ENCODE measurements at regions not wholly inside any gene's neighbourhood (a gene's known extent, or its start where the extent isn't known, plus 50 kb on each side); places are given as distances from the start of the nearest gene placed in this dataset.

DNA sequence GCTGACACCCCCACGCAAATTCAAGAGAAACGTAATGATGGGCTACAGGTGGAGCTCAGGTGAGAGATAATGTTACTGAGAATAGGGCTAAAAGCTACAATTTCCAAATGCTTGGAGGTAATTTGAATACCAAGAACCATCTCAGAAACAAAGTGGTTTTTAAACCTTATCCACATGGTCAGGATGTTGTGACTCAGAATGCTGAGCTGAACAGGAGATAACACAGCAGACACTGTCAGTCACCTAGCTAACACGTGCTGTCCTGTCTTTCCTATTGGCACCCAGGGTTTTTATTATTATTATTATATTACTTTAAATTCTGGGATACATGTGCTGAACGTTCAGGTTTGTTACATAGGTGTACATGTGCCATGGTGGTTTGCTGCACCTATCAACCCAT is 233.0 kb upstream of the MAF start:
- no peak for DNase-seq (ENCODE audit: low read depth)

GRCh38 chr16:79826732-79827475 is 226.4 kb upstream of the MAF start:
- no peak for DNase-seq (ENCODE audit: low read depth)

DNA sequence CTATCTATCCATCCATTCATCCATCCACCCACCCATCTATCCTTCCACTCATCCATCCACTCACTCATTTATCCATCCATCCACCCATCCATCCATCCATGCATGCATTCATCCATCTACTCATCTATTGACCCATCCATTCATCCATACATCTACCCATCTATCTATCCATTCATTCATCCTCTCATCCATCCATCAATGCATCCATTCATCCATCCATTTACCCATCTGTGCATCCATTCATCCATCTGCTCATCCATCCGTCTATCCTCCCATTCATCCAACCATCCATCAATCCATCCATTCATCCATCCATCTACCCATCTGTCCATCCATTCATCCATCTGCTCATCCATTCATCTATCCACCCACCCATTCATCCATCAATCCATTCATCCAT is 224.5 kb upstream of the MAF start:
- DNase-seq (ENCODE audit: low read depth) = no peak

DNA sequence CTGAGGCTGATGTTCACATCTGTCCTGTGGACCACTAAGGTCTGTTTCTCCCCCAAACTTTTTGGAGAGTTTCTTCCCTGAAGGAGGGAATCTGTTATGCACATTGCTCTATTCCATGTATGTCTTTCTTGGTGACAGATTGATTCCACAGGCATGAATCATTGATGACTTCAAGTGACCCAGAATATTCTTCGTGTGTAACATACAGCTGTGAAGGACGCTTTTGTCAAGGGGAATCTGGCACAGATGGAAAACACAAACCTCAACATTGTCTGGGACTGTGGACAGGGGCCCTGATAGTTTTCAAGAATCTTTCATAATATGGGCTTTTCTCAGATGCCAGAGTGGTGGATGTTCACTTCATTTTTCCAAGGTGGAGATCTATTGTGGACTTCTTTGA is 223.1 kb upstream of the MAF start:
- DNase-seq (ENCODE audit: low read depth) = no peak

DNA sequence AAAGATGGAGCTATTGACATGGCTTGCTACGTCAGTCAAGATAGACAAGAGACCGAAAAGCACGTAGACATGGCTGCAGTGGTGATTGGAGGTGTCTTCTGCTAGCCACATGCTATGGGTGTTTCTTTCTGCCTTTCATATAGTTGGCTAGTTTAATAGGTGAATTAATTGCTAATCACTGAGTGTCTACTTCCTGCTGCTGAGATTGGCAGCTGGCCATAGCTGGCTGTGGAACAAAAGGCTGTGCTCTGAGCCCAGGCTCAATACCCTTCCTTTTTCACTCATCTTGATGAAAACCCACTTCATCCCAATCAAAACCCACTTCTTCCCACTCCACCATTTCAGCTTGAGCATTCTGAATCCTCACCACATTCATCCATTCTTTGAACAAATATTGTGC is 221.4 kb upstream of the MAF start:
- DNase-seq (ENCODE audit: low read depth) = no peak

- DNase-seq (ENCODE audit: low read depth) = no peak
Measured at GRCh38 chr16:79816081-79816497, 215.6 kb upstream of the MAF start.

GRCh38 chr16:79815049-79815448 is 214.5 kb upstream of the MAF start:
- no peak for DNase-seq (ENCODE audit: low read depth)

DNA sequence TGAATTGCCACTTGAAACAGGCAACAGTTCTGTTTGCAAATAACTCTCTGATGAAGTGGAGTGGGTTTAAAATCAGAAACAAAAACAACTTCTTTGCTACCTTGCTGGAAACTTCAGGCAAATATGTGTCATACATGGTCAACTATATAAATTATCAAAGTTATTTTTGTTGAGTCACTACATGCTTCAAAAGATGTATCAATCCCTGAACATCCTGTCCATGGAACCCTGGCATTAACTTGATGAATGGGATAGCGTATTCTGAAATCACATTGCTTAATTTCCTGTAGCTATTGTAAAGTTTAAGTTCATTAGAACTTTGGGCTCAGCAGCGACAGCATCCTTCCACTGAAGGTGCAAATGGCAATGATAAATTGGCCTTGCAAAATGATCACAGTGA is 213.6 kb upstream of the MAF start:
- no peak for DNase-seq (ENCODE audit: low read depth)

- DNase-seq (ENCODE audit: low read depth) = no peak
Measured at GRCh38 chr16:79811541-79811940, 211.0 kb upstream of the MAF start.

DNA sequence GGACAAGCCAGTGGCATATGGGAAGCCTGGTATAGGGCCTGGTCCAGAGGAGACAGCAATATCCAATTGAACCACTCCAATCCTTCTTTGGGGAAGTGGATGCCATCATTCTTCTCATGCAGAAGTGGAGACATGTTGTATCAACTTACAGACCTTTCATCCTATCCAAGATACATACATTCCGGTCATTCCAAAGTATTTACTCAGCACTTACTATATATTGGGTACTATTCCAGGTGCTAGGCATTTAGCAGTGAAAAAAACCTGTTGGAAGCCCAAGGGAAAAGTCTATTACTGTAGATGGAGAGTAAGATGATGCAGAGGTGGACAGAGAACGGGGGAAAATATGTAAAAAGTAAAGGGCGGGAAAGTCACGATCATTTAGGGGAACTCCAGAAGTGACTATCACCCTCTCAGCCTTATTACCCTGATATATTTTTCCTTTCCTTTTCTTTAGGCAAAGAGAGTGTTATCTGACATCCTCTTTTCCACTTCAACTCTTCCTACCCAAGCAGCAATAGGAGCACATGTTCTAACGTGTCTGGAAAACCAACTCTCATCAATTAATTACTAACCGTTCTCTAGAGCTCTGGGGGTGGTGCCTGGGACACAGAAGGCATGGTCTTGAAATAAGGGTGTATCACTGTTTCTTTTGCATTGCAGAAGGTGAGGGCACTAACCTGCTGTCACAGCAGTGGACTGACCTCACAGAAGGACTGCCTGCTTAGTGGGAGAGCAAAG is 210.1 kb upstream of the MAF start:
- no peak for DNase-seq (ENCODE audit: low read depth)

DNA sequence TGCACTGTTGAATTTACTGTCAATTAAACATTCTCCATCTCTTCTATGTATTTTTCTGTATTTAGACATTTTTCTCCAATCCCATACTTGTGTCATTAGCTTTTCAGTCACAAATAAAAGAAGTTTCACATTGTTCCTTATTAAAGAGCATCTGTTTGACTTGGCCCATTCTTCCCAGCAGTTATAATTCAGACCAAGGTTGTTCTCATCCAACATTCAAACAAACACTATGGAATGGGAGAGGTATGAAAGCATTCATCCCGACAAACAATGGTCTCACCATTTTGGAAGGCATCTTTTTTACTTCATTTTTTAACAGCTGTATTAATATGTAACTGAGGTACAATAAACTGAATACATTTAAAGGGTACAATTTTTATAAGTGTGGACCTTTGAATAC is 208.8 kb upstream of the MAF start:
- DNase-seq (ENCODE audit: low read depth) = no peak

DNA sequence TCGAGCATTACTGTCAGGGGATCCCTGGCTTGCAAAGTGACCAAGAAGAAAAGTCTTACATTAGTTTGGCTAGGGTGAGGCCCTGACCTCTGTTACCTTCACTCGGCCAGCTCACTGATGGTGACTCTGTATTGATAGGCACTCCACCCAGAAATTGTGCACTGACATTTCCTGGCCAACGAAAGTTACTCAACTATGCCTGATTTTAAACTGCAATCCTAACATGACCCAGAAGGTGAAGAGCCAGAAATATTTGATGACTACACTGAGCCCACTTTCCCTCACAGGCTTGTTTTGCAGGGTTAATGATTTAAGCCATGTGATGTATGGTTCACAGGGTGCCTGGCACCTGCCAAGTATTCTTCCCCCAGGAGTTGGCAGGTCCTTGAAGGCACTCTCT is 208.2 kb upstream of the MAF start:
- no peak for DNase-seq (ENCODE audit: low read depth)

DNA sequence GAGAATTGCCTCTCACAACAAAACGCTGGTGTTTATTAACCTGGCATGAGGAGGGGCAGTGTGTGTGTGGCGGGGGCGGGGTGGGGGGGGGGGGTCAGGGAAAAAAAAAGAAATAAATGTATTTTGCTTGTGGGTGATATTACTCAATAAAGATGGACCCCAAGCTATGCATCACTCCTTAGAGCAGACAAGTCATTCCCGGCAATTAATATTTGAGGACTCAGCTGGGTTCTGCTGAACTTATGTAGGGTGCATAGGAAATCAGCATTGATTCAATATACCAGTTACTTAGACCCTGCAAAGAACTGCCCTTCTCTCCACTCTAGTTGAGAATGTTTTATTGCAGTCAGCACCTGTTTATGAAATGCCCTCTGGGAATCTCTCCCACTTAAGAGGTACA is 206.2 kb upstream of the MAF start:
- no peak for DNase-seq (ENCODE audit: low read depth)

DNA sequence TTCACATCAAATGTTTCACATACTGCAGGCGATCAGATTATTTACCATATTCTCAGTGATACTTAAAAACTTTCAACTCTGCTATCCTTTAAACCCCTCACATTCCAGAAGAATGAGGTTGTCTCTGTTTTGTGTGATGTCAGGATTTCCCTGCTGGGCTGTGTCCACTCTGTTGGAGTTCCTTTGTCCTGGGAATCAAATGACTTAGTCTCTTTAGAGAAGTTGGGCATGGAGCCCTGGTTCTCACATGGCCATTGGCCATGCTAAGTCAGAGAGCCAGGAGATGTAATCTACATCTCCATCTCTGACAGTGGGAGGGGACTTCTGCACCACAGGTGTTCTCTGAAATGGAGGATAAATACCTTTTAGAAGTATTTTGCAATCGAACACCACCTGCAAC is 205.1 kb upstream of the MAF start:
- no peak for DNase-seq (ENCODE audit: low read depth)

DNA sequence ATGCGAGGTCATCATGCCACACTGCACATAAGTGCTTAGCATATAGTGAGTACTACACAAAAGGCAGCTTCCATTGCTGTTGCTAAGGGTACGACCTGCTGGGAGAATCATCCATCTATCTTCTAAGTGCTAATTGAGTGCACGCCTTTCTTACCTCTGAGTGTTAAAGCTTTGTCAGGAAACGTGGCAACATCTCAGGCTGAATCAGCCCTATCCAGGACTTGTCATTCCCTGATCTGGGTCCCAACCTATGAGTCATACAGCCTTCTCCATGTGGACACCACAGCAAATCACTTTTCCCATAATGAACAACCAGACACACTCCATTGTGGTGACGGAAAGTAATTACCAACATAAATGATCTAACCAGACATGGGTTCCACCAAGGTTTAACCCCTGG is 201.1 kb upstream of the MAF start:
- DNase-seq (ENCODE audit: low read depth) = no peak

DNA sequence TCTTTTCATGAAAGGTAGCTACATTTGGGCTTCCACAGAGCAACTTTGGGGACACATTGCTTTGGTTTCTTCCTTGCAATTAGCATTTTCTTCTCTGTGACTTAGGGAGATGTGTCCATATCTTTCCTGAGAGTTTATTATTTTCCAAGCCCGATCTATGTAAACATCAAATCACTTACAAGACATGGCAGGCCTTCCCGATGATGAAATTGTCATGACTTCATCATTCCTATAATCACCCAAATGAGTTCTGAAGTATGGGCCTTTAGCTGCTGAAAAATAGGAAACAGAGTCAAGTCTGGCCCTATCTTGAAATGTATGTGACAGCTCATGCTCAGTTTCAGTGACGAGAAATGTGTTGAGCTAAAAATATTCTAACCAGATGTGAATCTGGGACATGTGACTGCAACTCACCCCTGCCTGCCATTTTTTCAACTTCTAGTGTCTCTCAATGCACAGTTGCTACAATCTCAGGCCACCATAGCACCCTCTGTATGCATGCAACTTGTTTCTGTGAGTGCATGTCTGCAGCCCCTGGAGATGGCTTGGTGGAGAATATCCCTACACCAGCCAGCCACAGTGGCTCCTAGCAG is 199.6 kb upstream of the MAF start:
- no peak for DNase-seq (ENCODE audit: low read depth)

GRCh38 chr16:79798416-79799053 is 198.0 kb upstream of the MAF start:
- DNase-seq (ENCODE audit: low read depth) = no peak

GRCh38 chr16:79797486-79797885 is 196.9 kb upstream of the MAF start:
- DNase-seq (ENCODE audit: low read depth) = no peak

GRCh38 chr16:79795556-79795955 is 195.0 kb upstream of the MAF start:
- no peak for DNase-seq (ENCODE audit: low read depth)

- DNase-seq (ENCODE audit: low read depth) = no peak
Measured at GRCh38 chr16:79794941-79795340, 194.4 kb upstream of the MAF start.

- DNase-seq (ENCODE audit: low read depth) = no peak
Measured at GRCh38 chr16:79792664-79793351, 192.3 kb upstream of the MAF start.

GRCh38 chr16:79792076-79792475 is 191.5 kb upstream of the MAF start:
- no peak for DNase-seq (ENCODE audit: low read depth)

All from stimulated activated CD8-positive, alpha-beta memory T cell treated with anti-CD3 and anti-CD28 coated beads, Interleukin-15, amount 100 ng/mL, for 24 hours (primary cell).